GM12878 (cell line): ENCODE measurements at regions not wholly inside any gene's neighbourhood (a gene's known extent, or its start where the extent isn't known, plus 50 kb on each side); places are given as distances from the start of the nearest gene placed in this dataset.

Experiments used
- ATAC-seq: fragments of 200-7000 bp; cut with Tn5 transposase; 3 replicates; pipeline ENCODE4 v1.9.1; 2020; ENCODE audit warnings: mild to moderate bottlenecking, moderate library complexity
- BruUV-seq: library from RNA; stranded (reverse); fragments of 400-500 nt; replicated peaks from 2 replicates; lab custom pipeline; 2021; lab: Mats Ljungman, UMichigan
- CTCF ChIA-PET: fragments of 300-600 bp; sonication (Branson Sonifier 250); formaldehyde crosslinking; extraction: SDS; loops from one replicate; lab custom pipeline; 2021; ENCODE audit warnings: inconsistent platforms; lab: Yijun Ruan, JAX
- POLR2A ChIA-PET: fragments of 350-600 bp; formaldehyde crosslinking; extraction: SDS; loops from one replicate; lab custom pipeline; 2021; ENCODE audit warnings: inconsistent platforms; lab: Charles Lee
- RAD21 ChIA-PET: fragments of 300-600 bp; sonication (Branson Sonifier 250); formaldehyde crosslinking; loops from one replicate; lab custom pipeline; 2023; ENCODE audit warnings: antibody characterized with exemption; ENCODE audit not compliant: unreplicated experiment; lab: Charles Lee
- SMC1A ChIA-PET: fragments of 300-600 bp; sonication (Branson Sonifier 250); formaldehyde crosslinking; loops from one replicate; lab custom pipeline; 2023; ENCODE audit not compliant: unreplicated experiment, uncharacterized antibody; lab: Charles Lee
- DNase-seq: peaks from one replicate; pipeline ENCODE4 v3.0.0-alpha.2; 2011; ENCODE audit warnings: low read depth, low spot score
- FAIRE-seq: peaks from 3 replicates; lab custom pipeline; 2011; peaks lifted over from hg19 to GRCh38; lab: Jason Lieb, UNC
- H2AFZ ChIP-seq: 2 replicates; pipeline ENCODE4 v1.6.0; 2011; ENCODE audit warnings: low read depth, low read length, control low read depth; ENCODE audit not compliant: control insufficient read depth
- H3K27ac ChIP-seq: 2 replicates; pipeline ENCODE4 v1.5.1; 2011; ENCODE audit warnings: control low read depth; ENCODE audit not compliant: control insufficient read depth, insufficient read depth
- H3K27me3 ChIP-seq, 2 experiments: replicated peaks in 1 of 2; 2 replicates each; pipeline versions ENCODE4 v1.6.0 to v1.6.1; 2011; ENCODE audit warnings: low read length in 1 of 2; ENCODE audit not compliant: control insufficient read depth in 2 of 2, insufficient read depth in 2 of 2
- H3K36me3 ChIP-seq, 2 experiments: 2 replicates each; pipeline ENCODE4 v1.5.1; 2011; ENCODE audit warnings: low read length in 1 of 2; ENCODE audit not compliant: control insufficient read depth in 2 of 2, insufficient read depth in 2 of 2
- H3K4me1 ChIP-seq: 2 replicates; pipeline ENCODE4 v1.6.1; 2011; ENCODE audit warnings: mild to moderate bottlenecking, low read length, moderate library complexity, mixed read lengths; ENCODE audit not compliant: control insufficient read depth, insufficient read depth
- H3K4me2 ChIP-seq: 2 replicates; pipeline ENCODE4 v1.6.0; 2011; ENCODE audit warnings: control low read depth; ENCODE audit not compliant: control insufficient read depth, insufficient read depth
- H3K4me3 ChIP-seq: fragments of 200-600 bp; sonication (generic); 2 replicates; pipeline ENCODE4 v1.5.1; 2016
- H3K79me2 ChIP-seq: 2 replicates; pipeline ENCODE4 v1.6.0; 2011; ENCODE audit warnings: low read length; ENCODE audit not compliant: control insufficient read depth, insufficient read depth
- H3K9ac ChIP-seq: 2 replicates; pipeline ENCODE4 v1.8.0; 2011; ENCODE audit warnings: low read length, control low read depth, mixed read lengths; ENCODE audit not compliant: control insufficient read depth, insufficient read depth
- H3K9me3 ChIP-seq: replicated peaks from 3 replicates; pipeline ENCODE4 v1.5.1; 2011; ENCODE audit warnings: mild to moderate bottlenecking, low read length; ENCODE audit not compliant: control insufficient read depth, insufficient read depth
- H4K20me1 ChIP-seq: 2 replicates; pipeline ENCODE4 v1.6.0; 2011; ENCODE audit not compliant: control insufficient read depth, insufficient read depth
- CBX5 ChIP-seq: sonication (generic); IDR thresholded peaks from 2 replicates; pipeline ENCODE4 v1.6.1; 2016; ENCODE audit warnings: low read depth, moderate library complexity, mild to moderate bottlenecking, inconsistent platforms
- CHD4 ChIP-seq: fragments of 200-600 bp; sonication (generic); IDR thresholded peaks from 2 replicates; pipeline ENCODE4 v1.6.1; 2016; ENCODE audit warnings: mild to moderate bottlenecking
- EP300 ChIP-seq, 2 experiments: fragments of 150-350 bp in 1 of 2; IDR thresholded peaks; 2 replicates each; pipeline ENCODE4 v1.6.1; 2011 to 2012; ENCODE audit warnings: low read depth in 2 of 2, low read length in 2 of 2, borderline replicate concordance in 1 of 2, improper control_type of control experiment in 1 of 2, inconsistent platforms in 1 of 2; ENCODE audit not compliant: control insufficient read depth in 1 of 2
- GABPA ChIP-seq: IDR thresholded peaks from 2 replicates; pipeline ENCODE4 v1.6.1; 2014; ENCODE audit warnings: antibody characterized with exemption, low read depth, mild to moderate bottlenecking, inconsistent platforms
- HDGF ChIP-seq: fragments of 450-650 bp; IDR thresholded peaks from 2 replicates; pipeline ENCODE4 v1.6.1; 2016; ENCODE audit warnings: antibody characterized with exemption
- JUNB ChIP-seq: IDR thresholded peaks from 2 replicates; pipeline ENCODE4 v1.6.1; 2016; ENCODE audit warnings: antibody characterized with exemption, mild to moderate bottlenecking
- LARP7 ChIP-seq: fragments of 450-650 bp; IDR thresholded peaks from 2 replicates; pipeline ENCODE4 v1.6.1; 2017; ENCODE audit warnings: mild to moderate bottlenecking
- RAD21 ChIP-seq: IDR thresholded peaks from 2 replicates; pipeline ENCODE4 v1.6.1; 2011; ENCODE audit warnings: mild to moderate bottlenecking, low read depth, low read length, moderate library complexity; ENCODE audit not compliant: insufficient read depth
- RB1 ChIP-seq: fragments of 450-650 bp; formaldehyde crosslinking; IDR thresholded peaks from 2 replicates; pipeline ENCODE4 v1.6.1; 2017; ENCODE audit warnings: mild to moderate bottlenecking, borderline replicate concordance
- SIX5 ChIP-seq: IDR thresholded peaks from 2 replicates; pipeline ENCODE4 v1.6.1; 2011; ENCODE audit warnings: mild to moderate bottlenecking, low read depth, low read length, moderate library complexity; ENCODE audit not compliant: severe bottlenecking
- SUZ12 ChIP-seq: fragments of 200-600 bp; sonication (generic); IDR thresholded peaks from one replicate; pipeline ENCODE4 v1.6.1; 2018; ENCODE audit warnings: antibody characterized with exemption, mild to moderate bottlenecking; ENCODE audit not compliant: unreplicated experiment
- TARDBP ChIP-seq: IDR thresholded peaks from 2 replicates; pipeline ENCODE4 v1.6.1; 2016; ENCODE audit warnings: borderline replicate concordance
- TCF3 ChIP-seq: IDR thresholded peaks from 2 replicates; pipeline ENCODE4 v1.6.1; 2012; ENCODE audit warnings: low read depth, mild to moderate bottlenecking, low read length, borderline replicate concordance; ENCODE audit not compliant: insufficient read depth
- ZNF274 ChIP-seq: IDR thresholded peaks from one replicate; pipeline ENCODE4 v1.8.0; 2011; ENCODE audit not compliant: insufficient read length, insufficient read depth
- WGBS: methylation state at CpG from one replicate; pipeline ENCODE4 v1.1.6; 2016; ENCODE audit warnings: low lambda C conversion rate; ENCODE audit not compliant: insufficient replicate concordance, insufficient coverage; ENCODE audit errors: missing lambda C conversion rate; 5-methylcytosine and 5-hydroxymethylcytosine counted together
- in situ Hi-C: fragments of 300-500 bp; cut with MboI; formaldehyde crosslinking; loops from 9 replicates; pipeline ENCODE4 v1.14.3; 2018; ENCODE audit warnings: mixed read lengths
- intact Hi-C: fragments of 100-400 bp; cut with micrococcal nuclease; formaldehyde crosslinking; loops from one replicate; pipeline ENCODE4 v1.14.2; 2022; ENCODE audit not compliant: unreplicated experiment

DNA sequence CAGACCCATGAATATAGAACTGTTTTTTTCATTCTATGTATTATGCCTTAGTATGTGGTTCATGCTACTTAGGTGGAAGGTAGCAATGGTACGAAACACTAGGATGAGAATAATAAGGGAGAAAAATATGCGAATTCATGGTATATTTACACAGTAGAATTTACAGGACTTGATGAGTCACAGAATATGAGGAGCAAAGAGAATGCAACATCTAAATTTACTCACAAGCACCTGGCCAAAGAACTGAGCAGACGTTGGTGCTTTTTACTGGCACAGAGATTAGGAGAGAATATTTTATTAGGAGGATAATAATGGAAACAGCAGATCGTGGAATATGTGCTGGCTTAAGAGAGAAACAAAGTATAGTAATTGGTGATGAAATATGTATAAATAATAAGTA, 785.4 kb upstream of the ROBO1 start:
- intact Hi-C loops (no loop called here), in situ Hi-C loops (no loop called here)
- no peak overlapping the region for H3K27ac ChIP-seq
- no peak overlapping the region for H3K9ac ChIP-seq
- no peak overlapping the region for H2AFZ ChIP-seq
- no peaks in the 10 kb centered on the region for H4K20me1 ChIP-seq
- SMC1A ChIA-PET: no interaction called here
- WGBS: 14% methylated on average over 4 of the region's 4 CpGs
- POLR2A ChIA-PET: no interaction called here
- FAIRE-seq (no peak), DNase-seq (no peak), ATAC-seq (no peak)
- no peaks in the 10 kb centered on the region for H3K79me2 ChIP-seq
- no peaks in the 10 kb centered on the region for H3K9me3 ChIP-seq
- no peak overlapping the region for H3K4me3 ChIP-seq
- H3K4me1 ChIP-seq: no peaks in the 10 kb centered on the region
- CTCF ChIA-PET: no interaction called here
- BruUV-seq: no TSS peak
- no peaks in the 10 kb centered on the region for H3K36me3 ChIP-seq
- no peak overlapping the region for H3K4me2 ChIP-seq
- RAD21 ChIA-PET: no interaction called here
- TF ChIP-seq JUNB (no peak), GABPA (no peak)
- H3K27me3 ChIP-seq: no peaks in the 10 kb centered on the region

DNA sequence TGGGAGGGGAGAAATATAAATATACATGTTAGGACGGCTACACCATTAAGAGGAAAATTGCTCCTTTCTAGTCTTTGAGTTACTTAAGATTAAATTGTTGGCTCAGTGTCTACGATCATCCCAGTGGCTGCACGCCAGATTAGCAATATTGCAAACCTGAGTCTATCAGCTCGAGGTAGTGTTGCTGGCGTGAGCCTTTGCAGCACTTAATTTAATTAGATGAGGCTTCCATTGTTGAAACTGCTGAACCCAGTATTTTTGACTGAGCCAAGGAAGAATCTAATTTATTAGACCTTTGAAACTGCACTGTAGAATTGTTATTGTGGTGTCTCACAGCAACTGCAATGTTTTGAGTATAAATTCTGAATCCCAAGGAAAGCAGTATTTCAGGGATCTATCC, 782.4 kb upstream of the ROBO1 start:
- Histone ChIP-seq H3K4me1 (no peaks in the 10 kb centered on the region), H3K79me2 (no peaks in the 10 kb centered on the region), H3K9me3 (no peaks in the 10 kb centered on the region), H3K4me2 (no peak overlapping the region), H2AFZ (no peak overlapping the region), H3K36me3 (no peaks in the 10 kb centered on the region), H3K4me3 (no peak overlapping the region), H3K27ac (no peak overlapping the region), H4K20me1 (no peaks in the 10 kb centered on the region), H3K27me3 (no peaks in the 10 kb centered on the region), H3K9ac (no peak overlapping the region)
- FAIRE-seq (no peak), DNase-seq (no peak), ATAC-seq (no peak)
- in situ Hi-C loops (no loop called here), intact Hi-C loops (no loop called here)
- no TSS peak for BruUV-seq
- ChIA-PET RAD21 (no interaction called here), SMC1A (no interaction called here), CTCF (no interaction called here), POLR2A (no interaction called here)
- 18% methylated on average over 5 of the region's 5 CpGs for WGBS
- no peak for TF ChIP-seq CBX5
- no peak for TF ChIP-seq TARDBP
- no peak for TF ChIP-seq LARP7
- no peak for TF ChIP-seq SIX5
- no peak for TF ChIP-seq EP300 (IDR thresholded peaks at IDR 0.05; ENCODE audit: borderline replicate concordance in 1 of 2, control insufficient read depth in 1 of 2, low read depth in 2 of 2, low read length in 2 of 2)
- no peak for TF ChIP-seq RB1
- no peak for TF ChIP-seq HDGF
- TF ChIP-seq SUZ12: no peak
- no peak for TF ChIP-seq ZNF274
- TF ChIP-seq TCF3: no peak
- TF ChIP-seq CHD4: no peak
- no peak for TF ChIP-seq RAD21
